B cell (primary cell): ENCODE measurements at regions not wholly inside any gene's neighbourhood (a gene's known extent, or its start where the extent isn't known, plus 50 kb on each side); places are given as distances from the start of the nearest gene placed in this dataset.

ENCODE experiments used
- CTCF ChIP-seq: fragments of 200-600 bp; IDR thresholded peaks from one replicate; pipeline ENCODE4 v1.8.0; 2022; ENCODE audit warnings: antibody characterized with exemption, mild to moderate bottlenecking
- EZH2 ChIP-seq: IDR thresholded peaks from 2 replicates; pipeline ENCODE4 v1.6.1; 2012; ENCODE audit warnings: borderline replicate concordance, low read depth, mild to moderate bottlenecking, moderate library complexity, low read length; ENCODE audit not compliant: insufficient read depth, poor library complexity, severe bottlenecking

DNA sequence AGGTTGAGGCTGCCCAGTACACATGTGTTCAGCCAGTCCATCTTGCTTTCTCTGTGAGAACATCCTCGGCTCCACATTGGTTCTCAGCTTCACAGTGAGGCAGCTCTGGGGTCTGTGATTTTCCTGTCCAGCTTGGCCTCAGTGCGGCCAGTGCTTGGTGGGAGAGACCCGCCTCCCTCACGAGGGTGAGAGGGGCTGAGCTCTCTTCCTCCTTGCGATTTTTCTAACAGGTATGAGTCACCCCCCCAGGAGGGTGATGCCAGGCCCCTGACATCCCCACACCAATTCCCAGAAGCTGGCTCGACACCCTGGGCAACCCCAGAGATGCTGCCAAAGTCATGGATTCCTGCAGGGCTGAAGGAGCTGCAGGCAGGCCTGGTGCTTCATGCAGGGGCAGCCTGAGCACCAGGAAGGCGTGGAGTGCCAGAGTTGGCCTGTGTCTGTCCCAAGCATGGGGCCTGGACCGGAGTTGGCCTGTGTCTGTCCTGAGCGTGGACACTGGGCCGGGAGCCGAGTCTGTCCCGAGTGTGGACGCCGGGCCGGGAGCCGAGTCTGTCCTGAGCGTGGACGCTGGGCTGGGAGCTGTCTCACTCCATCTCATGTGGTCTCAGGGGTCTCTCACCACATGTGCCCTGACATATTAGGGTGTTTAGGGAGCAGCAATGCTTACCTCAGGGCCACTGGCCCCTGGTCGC is 408.6 kb upstream of the IRX4 start:
- TF ChIP-seq CTCF (no peak), EZH2 (no peak)
